Astrocyte (in vitro differentiated cells and primary cell): ENCODE measurements at regions not wholly inside any gene's neighbourhood (a gene's known extent, or its start where the extent isn't known, plus 50 kb on each side); places are given as distances from the start of the nearest gene placed in this dataset.

Experiments used
- CTCF ChIP-seq: IDR thresholded peaks from 2 replicates; pipeline ENCODE4 v1.5.1; 2011; ENCODE audit warnings: low read depth, mild to moderate bottlenecking, inconsistent platforms, low read length, moderate library complexity; ENCODE audit not compliant: insufficient read depth
- EZH2 ChIP-seq: IDR thresholded peaks from 2 replicates; pipeline ENCODE4 v1.6.1; 2012; ENCODE audit warnings: mild to moderate bottlenecking, low read length, inconsistent platforms; ENCODE audit not compliant: insufficient read depth

- TF ChIP-seq CTCF (no peak), EZH2 (no peak)
Observed at GRCh38 chrX:145673841-145674240, 143.8 kb upstream of the SLITRK2 start.
